MCF 10A (cell line): ENCODE measurements at regions not wholly inside any gene's neighbourhood (a gene's known extent, or its start where the extent isn't known, plus 50 kb on each side); places are given as distances from the start of the nearest gene placed in this dataset.

ENCODE experiments used
- BruUV-seq: library from RNA; stranded (reverse); fragments of 400-500 nt; replicated peaks from 2 replicates; lab custom pipeline; 2021; lab: Mats Ljungman, UMichigan
- CTCF ChIA-PET: fragments of 300-600 bp; sonication (Branson Sonifier 250); formaldehyde crosslinking; extraction: SDS; loops from one replicate; lab custom pipeline; 2021; ENCODE audit warnings: antibody characterized with exemption, inconsistent platforms; lab: Yijun Ruan, JAX
- POLR2A ChIA-PET: fragments of 300-600, 350-650 bp; sonication (Branson Sonifier 250); formaldehyde crosslinking; extraction: SDS; loops from one replicate; lab custom pipeline; 2020; ENCODE audit warnings: antibody characterized with exemption, inconsistent platforms; lab: Yijun Ruan, JAX
- DNase-seq: peaks from one replicate; pipeline ENCODE4 v3.0.0-alpha.2; 2018; ENCODE audit not compliant: unreplicated experiment
- H3K27ac Mint-ChIP-seq: one replicate; pipeline ENCODE4 v1.8.0; 2022; ENCODE audit warnings: mild to moderate bottlenecking, low read depth, mixed read lengths; ENCODE audit not compliant: unreplicated experiment
- H3K27me3 Mint-ChIP-seq: one replicate; pipeline ENCODE4 v1.8.0; 2022; ENCODE audit warnings: mixed read lengths; ENCODE audit not compliant: insufficient read depth, unreplicated experiment
- H3K36me3 Mint-ChIP-seq: one replicate; pipeline ENCODE4 v1.8.0; 2022; ENCODE audit warnings: mild to moderate bottlenecking, moderate library complexity, mixed read lengths; ENCODE audit not compliant: insufficient read depth, unreplicated experiment
- H3K4me1 Mint-ChIP-seq: one replicate; pipeline ENCODE4 v1.8.0; 2022; ENCODE audit warnings: mixed read lengths; ENCODE audit not compliant: insufficient read depth, unreplicated experiment
- H3K4me3 Mint-ChIP-seq: one replicate; pipeline ENCODE4 v1.8.0; 2022; ENCODE audit warnings: mild to moderate bottlenecking, moderate library complexity, mixed read lengths; ENCODE audit not compliant: unreplicated experiment
- H3K9me3 Mint-ChIP-seq: one replicate; pipeline ENCODE4 v1.8.0; 2022; ENCODE audit warnings: mixed read lengths; ENCODE audit not compliant: unreplicated experiment
- CTCF ChIP-seq: fragments of 200-600 bp; IDR thresholded peaks from one replicate; pipeline ENCODE4 v1.8.0; 2022; ENCODE audit warnings: antibody characterized with exemption, mild to moderate bottlenecking; ENCODE audit not compliant: unreplicated experiment
- intact Hi-C: fragments of 100-400 bp; cut with micrococcal nuclease; formaldehyde crosslinking; loops from 2 replicates; pipeline ENCODE4 v1.14.1; 2022

GRCh38 chr2:168373468-168373867 lies 82.6 kb upstream of the CERS6 start:
- TF ChIP-seq CTCF, result no peak
- Mint-ChIP-seq H3K9me3 (peaks cover 8% of the 10 kb centered on the region), H3K36me3 (no peaks in the 10 kb centered on the region), H3K4me1 (no peaks in the 10 kb centered on the region), H3K27me3 (no peaks in the 10 kb centered on the region), H3K4me3 (no peak overlapping the region), H3K27ac (no peak overlapping the region)
- POLR2A ChIA-PET, result interaction anchor here (0.7 kb wide), 1 partner anchor 12 kb away, joined by 3 read pairs; no protein-coding TSS in a partner anchor
- CTCF ChIA-PET, result interaction anchor here (0.5 to 1.0 kb wide), 6 partner anchors 117 to 554 kb away, joined by 3 to 5 read pairs (median 4); no protein-coding TSS in a partner anchor
- DNase-seq, result no peak
- intact Hi-C loops, result no loop called here
- no TSS peak for BruUV-seq

- BruUV-seq, result no TSS peak
- TF ChIP-seq CTCF, result peak; percentile 25
- Mint-ChIP-seq H3K9me3 (peaks cover 8% of the 10 kb centered on the region), H3K4me3 (no peak overlapping the region), H3K27me3 (no peaks in the 10 kb centered on the region), H3K27ac (no peak overlapping the region), H3K36me3 (no peaks in the 10 kb centered on the region), H3K4me1 (no peaks in the 10 kb centered on the region)
- CTCF ChIA-PET, result interaction anchor here (0.6 to 2.5 kb wide), 5 partner anchors 28 to 320 kb away, joined by 3 to 13 read pairs (median 4); no protein-coding TSS in a partner anchor
- POLR2A ChIA-PET, result interaction anchor here (0.6 kb wide), 1 partner anchor 144 kb away, joined by 3 read pairs; no protein-coding TSS in a partner anchor
- peak; percentile 23 for DNase-seq
- intact Hi-C loops, result loop anchor here (1.0 to 5.0 kb wide), 2 partner anchors 312 to 330 kb away; no protein-coding TSS in a partner anchor
Measured at GRCh38 chr2:168375195-168375798, 80.8 kb upstream of the CERS6 start.

GRCh38 chr2:168378960-168379669 lies 77.0 kb upstream of the CERS6 start:
- TF ChIP-seq CTCF, result no peak
- Mint-ChIP-seq H3K36me3 (no peaks in the 10 kb centered on the region), H3K27me3 (no peaks in the 10 kb centered on the region), H3K27ac (no peak overlapping the region), H3K4me1 (no peaks in the 10 kb centered on the region), H3K9me3 (peaks cover 8% of the 10 kb centered on the region), H3K4me3 (no peak overlapping the region)
- BruUV-seq, result no TSS peak
- ChIA-PET POLR2A (no interaction called here), CTCF (interaction anchor here (0.5 to 0.7 kb wide), 2 partner anchors 394 to 794 kb away, joined by 3 to 4 read pairs; no protein-coding TSS in a partner anchor)
- intact Hi-C loops, result loop anchor here (5.0 kb wide), 1 partner anchor 308 kb away; no protein-coding TSS in a partner anchor
- no peak for DNase-seq

GRCh38 chr2:168380500-168380899 lies 75.6 kb upstream of the CERS6 start:
- Mint-ChIP-seq H3K4me3 (no peak overlapping the region), H3K27me3 (no peaks in the 10 kb centered on the region), H3K9me3 (peaks cover 8% of the 10 kb centered on the region), H3K36me3 (no peaks in the 10 kb centered on the region), H3K27ac (no peak overlapping the region), H3K4me1 (no peaks in the 10 kb centered on the region)
- ChIA-PET POLR2A (no interaction called here), CTCF (interaction anchor here (0.6 to 1.2 kb wide), 7 partner anchors 16 to 325 kb away, joined by 3 to 4 read pairs (median 3); no protein-coding TSS in a partner anchor)
- intact Hi-C loops, result no loop called here
- DNase-seq, result no peak
- no TSS peak for BruUV-seq
- no peak for TF ChIP-seq CTCF
